Chondrocyte (in vitro differentiated cells): ENCODE measurements at regions not wholly inside any gene's neighbourhood (a gene's known extent, or its start where the extent isn't known, plus 50 kb on each side); places are given as distances from the start of the nearest gene placed in this dataset.

Source experiments
- DNase-seq: peaks from one replicate; pipeline ENCODE4 v3.0.0; 2021; ENCODE audit warnings: mixed read lengths, low spot score
- H3K27ac Mint-ChIP-seq: one replicate; pipeline ENCODE4 v1.8.0; 2021; ENCODE audit warnings: mild to moderate bottlenecking, moderate library complexity, mixed read lengths; ENCODE audit not compliant: unreplicated experiment
- H3K27me3 Mint-ChIP-seq: 2 replicates; pipeline ENCODE4 v1.8.0; 2021; ENCODE audit warnings: low read depth, mixed read lengths
- H3K36me3 Mint-ChIP-seq: 2 replicates; pipeline ENCODE4 v1.8.0; 2021; ENCODE audit warnings: low read depth, mixed read lengths
- H3K4me1 Mint-ChIP-seq: 2 replicates; pipeline ENCODE4 v1.8.0; 2021; ENCODE audit warnings: low read depth, mild to moderate bottlenecking, mixed read lengths
- H3K4me3 Mint-ChIP-seq: one replicate; pipeline ENCODE4 v1.8.0; 2021; ENCODE audit warnings: mild to moderate bottlenecking, moderate library complexity, mixed read lengths; ENCODE audit not compliant: unreplicated experiment
- H3K9me3 Mint-ChIP-seq: 2 replicates; pipeline ENCODE4 v1.8.0; 2021; ENCODE audit warnings: low read depth, mixed read lengths
- CTCF ChIP-seq: fragments of 200-600 bp; sonication (generic); IDR thresholded peaks from 2 replicates; pipeline ENCODE4 v1.5.0; 2021; ENCODE audit warnings: antibody characterized with exemption, mild to moderate bottlenecking, moderate library complexity

GRCh38 chr17:73861543-73861942, 217.3 kb upstream of the SDK2 start:
- TF ChIP-seq CTCF = no peak
- Mint-ChIP-seq H3K36me3 (no peaks in the 10 kb centered on the region), H3K27me3 (peaks cover 9% of the 10 kb centered on the region), H3K9me3 (no peaks in the 10 kb centered on the region), H3K4me1 (no peaks in the 10 kb centered on the region), H3K27ac (no peak overlapping the region), H3K4me3 (no peak overlapping the region)
- DNase-seq = no peak

GRCh38 chr17:73863761-73864535, 219.7 kb upstream of the SDK2 start:
- H3K27me3 Mint-ChIP-seq = peaks cover 16% of the 10 kb centered on the region

GRCh38 chr17:73865831-73866230, 221.6 kb upstream of the SDK2 start:
- Mint-ChIP-seq H3K4me3 (no peak overlapping the region), H3K36me3 (no peaks in the 10 kb centered on the region), H3K27me3 (peaks cover 24% of the 10 kb centered on the region), H3K27ac (no peak overlapping the region), H3K9me3 (no peaks in the 10 kb centered on the region), H3K4me1 (no peaks in the 10 kb centered on the region)
- DNase-seq = no peak
- TF ChIP-seq CTCF = no peak

More at GRCh38 chr17:73863761-73864535, 219.7 kb upstream of the SDK2 start:
- Mint-ChIP-seq H3K36me3 (no peaks in the 10 kb centered on the region), H3K4me3 (no peak overlapping the region), H3K9me3 (no peaks in the 10 kb centered on the region), H3K4me1 (no peaks in the 10 kb centered on the region), H3K27ac (no peak overlapping the region)
- DNase-seq = no peak
- TF ChIP-seq CTCF = no peak

- H3K27me3 Mint-ChIP-seq = peaks cover 27% of the 10 kb centered on the region
- H3K9me3 Mint-ChIP-seq = no peaks in the 10 kb centered on the region
- no peak overlapping the region for H3K4me3 Mint-ChIP-seq
- no peak for TF ChIP-seq CTCF
- no peaks in the 10 kb centered on the region for H3K36me3 Mint-ChIP-seq
- H3K27ac Mint-ChIP-seq = no peak overlapping the region
- no peak for DNase-seq
- no peaks in the 10 kb centered on the region for H3K4me1 Mint-ChIP-seq
Measured at GRCh38 chr17:73867056-73867455, 222.8 kb upstream of the SDK2 start.

- H3K36me3 Mint-ChIP-seq = no peaks in the 10 kb centered on the region
- no peak for TF ChIP-seq CTCF
- peaks cover 5% of the 10 kb centered on the region for H3K4me1 Mint-ChIP-seq
- no peak overlapping the region for H3K27ac Mint-ChIP-seq
- no peaks in the 10 kb centered on the region for H3K9me3 Mint-ChIP-seq
- H3K4me3 Mint-ChIP-seq = no peak overlapping the region
- H3K27me3 Mint-ChIP-seq = peaks cover 29% of the 10 kb centered on the region
- no peak for DNase-seq
Measured at GRCh38 chr17:73870068-73870467, 225.8 kb upstream of the SDK2 start.
